GM23248 (cell line): ENCODE measurements at regions not wholly inside any gene's neighbourhood (a gene's known extent, or its start where the extent isn't known, plus 50 kb on each side); places are given as distances from the start of the nearest gene placed in this dataset.

Experiments used
- DNase-seq: peaks from one replicate; pipeline ENCODE4 v3.0.0-alpha.2; 2015
- H2AFZ ChIP-seq: fragments of 200-600 bp; sonication (generic); 2 replicates; pipeline ENCODE4 v1.6.1; 2016; ENCODE audit warnings: antibody characterized with exemption
- H3F3A ChIP-seq: fragments of 200-600 bp; sonication (generic); 2 replicates; pipeline ENCODE4 v1.6.1; 2016; ENCODE audit warnings: mild to moderate bottlenecking, antibody characterized with exemption, mixed run types; ENCODE audit not compliant: insufficient read depth
- H3K27ac ChIP-seq: fragments of 200-600 bp; sonication (generic); 2 replicates; pipeline ENCODE4 v1.5.1; 2016; ENCODE audit warnings: mild to moderate bottlenecking
- H3K27me3 ChIP-seq: fragments of 200-600 bp; sonication (generic); replicated peaks from 2 replicates; pipeline ENCODE4 v1.6.1; 2016; ENCODE audit warnings: mild to moderate bottlenecking; ENCODE audit not compliant: insufficient read depth
- H3K36me3 ChIP-seq: fragments of 200-600 bp; sonication (generic); 2 replicates; pipeline ENCODE4 v1.6.1; 2016; ENCODE audit warnings: low read depth, mild to moderate bottlenecking
- H3K4me1 ChIP-seq: fragments of 200-600 bp; sonication (generic); 2 replicates; pipeline ENCODE4 v1.6.1; 2016; ENCODE audit warnings: mild to moderate bottlenecking; ENCODE audit not compliant: insufficient read depth
- H3K4me2 ChIP-seq: fragments of 200-600 bp; sonication (generic); one replicate; pipeline ENCODE4 v1.6.1; 2016; ENCODE audit warnings: mild to moderate bottlenecking; ENCODE audit not compliant: unreplicated experiment
- H3K4me3 ChIP-seq: fragments of 200-600 bp; sonication (generic); 2 replicates; pipeline ENCODE4 v1.5.1; 2016; ENCODE audit warnings: mild to moderate bottlenecking
- H3K79me2 ChIP-seq: fragments of 200-600 bp; sonication (generic); 2 replicates; pipeline ENCODE4 v1.6.1; 2016; ENCODE audit warnings: mild to moderate bottlenecking; ENCODE audit not compliant: insufficient read depth
- H3K9ac ChIP-seq: fragments of 200-600 bp; sonication (generic); 2 replicates; pipeline ENCODE4 v1.6.1; 2016; ENCODE audit warnings: mild to moderate bottlenecking
- H3K9me2 ChIP-seq: fragments of 200-600 bp; sonication (generic); 2 replicates; pipeline ENCODE4 v1.6.1; 2016; ENCODE audit warnings: mixed run types, mild to moderate bottlenecking, moderate library complexity; ENCODE audit not compliant: insufficient read depth
- H3K9me3 ChIP-seq: fragments of 200-600 bp; sonication (generic); one replicate; pipeline ENCODE4 v1.6.1; 2017; ENCODE audit warnings: low read depth
- H4K20me1 ChIP-seq: fragments of 200-600 bp; sonication (generic); 2 replicates; pipeline ENCODE4 v1.6.0; 2016; ENCODE audit not compliant: insufficient read depth
- EZH2 ChIP-seq: fragments of 200-600 bp; sonication (generic); IDR thresholded peaks from 2 replicates; pipeline ENCODE4 v1.6.1; 2018; ENCODE audit warnings: antibody characterized with exemption, mild to moderate bottlenecking; ENCODE audit not compliant: insufficient read depth, poor library complexity, severe bottlenecking
- EZH2phosphoT487 ChIP-seq: fragments of 200-600 bp; sonication (generic); IDR thresholded peaks from 2 replicates; pipeline ENCODE4 v1.6.1; 2018; ENCODE audit warnings: antibody characterized with exemption, moderate library complexity, mild to moderate bottlenecking, low read depth; ENCODE audit not compliant: insufficient read depth
- WGBS, 2 experiments: methylation state at CpG; one replicate each; pipeline ENCODE4 v1.1.6; 2015 to 2017; ENCODE audit warnings: low lambda C conversion rate in 2 of 2, low coverage in 1 of 2; ENCODE audit errors: missing lambda C conversion rate in 2 of 2; 5-methylcytosine and 5-hydroxymethylcytosine counted together
- in situ Hi-C: fragments of 300-500 bp; cut with MboI; formaldehyde crosslinking; loops from 2 replicates; pipeline ENCODE4 v1.15.0; 2020

GRCh38 chr12:92342574-92342973, 196.9 kb upstream of the BTG1 start:
- H3K27me3 ChIP-seq = no peaks in the 10 kb centered on the region
- H3K9me2 ChIP-seq = no peaks in the 10 kb centered on the region
- no peaks in the 10 kb centered on the region for H3K36me3 ChIP-seq
- DNase-seq = no peak
- no peak overlapping the region for H3K4me2 ChIP-seq
- H3K4me1 ChIP-seq = no peaks in the 10 kb centered on the region
- WGBS, 2 experiments = 91 to 92% methylated on average over 1 of the region's 1 CpG
- no peak for TF ChIP-seq EZH2
- TF ChIP-seq EZH2phosphoT487 = no peak
- no peaks in the 10 kb centered on the region for H3F3A ChIP-seq
- no peaks in the 10 kb centered on the region for H3K9me3 ChIP-seq
- H3K9ac ChIP-seq = no peak overlapping the region
- in situ Hi-C loops = no loop called here
- no peak overlapping the region for H2AFZ ChIP-seq
- no peak overlapping the region for H3K27ac ChIP-seq
- no peaks in the 10 kb centered on the region for H4K20me1 ChIP-seq
- H3K79me2 ChIP-seq = no peaks in the 10 kb centered on the region
- H3K4me3 ChIP-seq = no peak overlapping the region

DNA sequence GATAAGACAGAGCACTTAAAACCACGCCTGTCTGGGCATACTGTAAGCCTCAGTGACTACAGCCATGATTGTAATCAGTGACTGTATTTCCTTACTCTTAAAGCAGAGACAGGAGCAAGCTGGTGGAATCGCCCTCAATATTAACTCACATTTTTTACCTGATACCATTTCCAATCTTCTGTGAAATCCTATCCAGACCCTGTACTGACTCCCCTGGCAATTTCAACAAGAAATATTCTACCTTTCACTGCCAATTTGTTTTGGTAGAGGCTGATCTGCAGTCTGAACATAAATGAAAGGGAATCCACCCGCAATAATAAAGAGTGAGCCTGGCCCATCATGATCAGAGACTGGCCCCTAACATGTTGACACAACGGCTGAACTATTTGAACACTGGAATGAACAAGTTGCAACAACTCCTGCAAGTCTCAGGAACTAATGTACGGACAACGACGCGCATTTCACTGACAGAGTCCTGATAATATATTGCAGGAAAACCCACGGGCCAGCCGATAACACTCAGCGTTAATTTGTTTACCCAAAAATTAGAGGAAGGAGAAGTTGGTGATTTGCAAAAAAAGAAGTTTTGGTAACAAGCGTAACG, 195.5 kb upstream of the BTG1 start:
- WGBS, 2 experiments = 84 to 86% methylated on average over 13 of the region's 13 CpGs
- TF ChIP-seq EZH2 (no peak), EZH2phosphoT487 (no peak)
- in situ Hi-C loops = no loop called here
- H3K36me3 ChIP-seq = no peaks in the 10 kb centered on the region
- no peak for DNase-seq
- no peak overlapping the region for H3K27ac ChIP-seq
- H3K9me3 ChIP-seq = no peaks in the 10 kb centered on the region
- H4K20me1 ChIP-seq = no peaks in the 10 kb centered on the region
- no peaks in the 10 kb centered on the region for H3K9me2 ChIP-seq
- H3K4me1 ChIP-seq = no peaks in the 10 kb centered on the region
- no peaks in the 10 kb centered on the region for H3K79me2 ChIP-seq
- no peaks in the 10 kb centered on the region for H3K27me3 ChIP-seq
- no peak overlapping the region for H3K4me2 ChIP-seq
- no peaks in the 10 kb centered on the region for H3F3A ChIP-seq
- H3K4me3 ChIP-seq = no peak overlapping the region
- H2AFZ ChIP-seq = no peak overlapping the region
- no peak overlapping the region for H3K9ac ChIP-seq

DNA sequence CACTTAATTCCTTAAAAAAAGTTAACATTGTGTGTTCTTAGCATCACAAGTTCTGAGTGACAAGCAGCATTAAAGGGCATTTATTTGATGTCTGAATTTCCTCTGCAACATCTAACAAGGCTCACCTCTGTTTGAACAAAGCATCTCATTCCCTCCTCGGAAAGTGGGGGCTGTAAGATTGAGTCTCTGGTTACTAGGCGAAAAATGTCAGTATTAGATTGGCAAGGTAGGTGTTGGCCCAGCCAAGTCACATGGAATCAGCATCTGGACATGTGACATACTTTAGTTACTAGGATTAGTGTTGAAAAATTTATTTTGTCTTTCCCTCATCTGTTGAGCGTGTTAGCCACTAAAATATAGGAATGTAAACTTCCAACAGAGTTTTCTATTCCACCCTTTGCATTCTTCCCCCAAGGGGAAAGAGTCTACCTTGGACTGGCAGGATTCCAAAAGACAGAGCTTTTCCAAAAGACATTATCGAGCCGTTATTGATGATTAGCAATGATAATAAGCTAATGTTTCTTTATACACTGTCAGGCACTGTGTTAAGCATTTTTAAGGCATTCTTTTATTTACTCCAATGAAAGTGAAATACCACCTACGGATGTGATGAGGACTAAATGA, 194.9 kb upstream of the BTG1 start:
- in situ Hi-C loops = no loop called here
- H3K9me3 ChIP-seq = no peaks in the 10 kb centered on the region
- DNase-seq = no peak
- no peak overlapping the region for H3K4me3 ChIP-seq
- no peak overlapping the region for H3K9ac ChIP-seq
- no peak for TF ChIP-seq EZH2
- TF ChIP-seq EZH2phosphoT487 = no peak
- no peaks in the 10 kb centered on the region for H3K9me2 ChIP-seq
- H3K4me1 ChIP-seq = no peaks in the 10 kb centered on the region
- no peaks in the 10 kb centered on the region for H3K27me3 ChIP-seq
- H3K79me2 ChIP-seq = no peaks in the 10 kb centered on the region
- no peak overlapping the region for H3K4me2 ChIP-seq
- H2AFZ ChIP-seq = no peak overlapping the region
- no peaks in the 10 kb centered on the region for H3F3A ChIP-seq
- H3K36me3 ChIP-seq = no peaks in the 10 kb centered on the region
- 90 to 92% methylated on average over 6 of the region's 6 CpGs for WGBS, 2 experiments
- H4K20me1 ChIP-seq = no peaks in the 10 kb centered on the region
- H3K27ac ChIP-seq = no peak overlapping the region

DNA sequence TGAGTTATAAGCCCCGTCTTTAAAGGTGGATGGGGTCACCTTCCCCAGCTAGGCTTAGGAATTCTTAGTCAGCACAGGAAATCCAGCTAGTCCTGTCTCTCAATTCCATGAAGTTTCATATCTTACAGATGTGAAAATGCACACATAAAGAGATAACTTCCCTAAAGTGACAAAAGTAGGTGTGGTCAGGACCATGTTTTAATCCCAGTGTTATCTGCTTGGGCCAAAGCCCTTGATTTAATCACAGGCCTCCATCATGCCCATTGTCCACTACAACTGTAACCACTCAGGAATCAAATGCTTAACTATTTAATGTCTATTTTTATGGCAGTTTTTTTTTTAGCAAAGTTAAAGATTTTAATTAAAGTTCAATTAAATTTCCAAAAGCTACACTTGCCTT, 194.4 kb upstream of the BTG1 start:
- in situ Hi-C loops = no loop called here
- Histone ChIP-seq H3K79me2 (no peaks in the 10 kb centered on the region), H3K27me3 (no peaks in the 10 kb centered on the region), H3K9me2 (no peaks in the 10 kb centered on the region), H3K36me3 (no peaks in the 10 kb centered on the region), H3K4me1 (no peaks in the 10 kb centered on the region), H3K4me2 (no peak overlapping the region), H3K9me3 (no peaks in the 10 kb centered on the region), H4K20me1 (no peaks in the 10 kb centered on the region), H3K9ac (no peak overlapping the region), H3K4me3 (no peak overlapping the region), H3K27ac (no peak overlapping the region), H3F3A (no peaks in the 10 kb centered on the region), H2AFZ (no peak overlapping the region)
- TF ChIP-seq EZH2 = no peak
- WGBS, 2 experiments = 40 to 57% methylated on average over 1 of the region's 1 CpG
- no peak for DNase-seq
